ENCODE measurements at regions not wholly inside any gene's neighbourhood (a gene's known extent, or its start where the extent isn't known, plus 50 kb on each side); places are given as distances from the start of the nearest gene placed in this dataset.

DNA sequence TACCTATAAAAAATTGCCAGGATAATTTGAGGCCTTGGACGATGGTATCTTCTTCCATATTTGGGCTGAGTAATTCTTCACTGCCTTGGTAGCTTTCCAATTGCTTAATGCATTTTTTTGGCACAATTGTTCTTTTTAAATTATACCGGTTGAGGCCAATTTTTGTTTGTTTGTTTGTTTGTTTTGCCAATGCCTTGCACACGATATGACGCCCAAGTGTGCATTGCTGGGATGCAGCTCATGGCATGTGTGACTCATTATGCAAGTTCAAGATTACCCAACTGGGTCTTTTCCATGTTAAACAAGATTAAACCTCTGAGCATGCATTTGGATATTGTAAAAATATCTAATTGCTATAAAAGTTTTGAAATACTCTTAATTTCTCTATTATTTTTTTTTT lies 71.1 kb upstream of the KCNIP4 start:
- no peak overlapping the region for H3K27ac ChIP-seq (ENCODE audit: low read depth, low read length)
- H3K4me3 ChIP-seq (ENCODE audit: low read depth in 1 of 5, low read length in 5 of 5) = no peak overlapping the region
- no peaks in the 10 kb centered on the region for H3K27me3 ChIP-seq (ENCODE audit: control insufficient read depth in 5 of 5, insufficient read depth in 4 of 5, low read length in 5 of 5)
- H3K4me1 ChIP-seq (ENCODE audit: control insufficient read depth in 5 of 5, insufficient read depth in 5 of 5, low read length in 5 of 5) = no peaks in the 10 kb centered on the region
- H3K9ac ChIP-seq (ENCODE audit: low read length in 5 of 5) = no peak overlapping the region
- no peaks in the 10 kb centered on the region for H3K9me3 ChIP-seq (ENCODE audit: control insufficient read depth in 5 of 5, low read length in 5 of 5)
- no peaks in the 10 kb centered on the region for H3K36me3 ChIP-seq (ENCODE audit: control insufficient read depth in 5 of 5, insufficient read depth in 5 of 5, low read length in 5 of 5)

DNA sequence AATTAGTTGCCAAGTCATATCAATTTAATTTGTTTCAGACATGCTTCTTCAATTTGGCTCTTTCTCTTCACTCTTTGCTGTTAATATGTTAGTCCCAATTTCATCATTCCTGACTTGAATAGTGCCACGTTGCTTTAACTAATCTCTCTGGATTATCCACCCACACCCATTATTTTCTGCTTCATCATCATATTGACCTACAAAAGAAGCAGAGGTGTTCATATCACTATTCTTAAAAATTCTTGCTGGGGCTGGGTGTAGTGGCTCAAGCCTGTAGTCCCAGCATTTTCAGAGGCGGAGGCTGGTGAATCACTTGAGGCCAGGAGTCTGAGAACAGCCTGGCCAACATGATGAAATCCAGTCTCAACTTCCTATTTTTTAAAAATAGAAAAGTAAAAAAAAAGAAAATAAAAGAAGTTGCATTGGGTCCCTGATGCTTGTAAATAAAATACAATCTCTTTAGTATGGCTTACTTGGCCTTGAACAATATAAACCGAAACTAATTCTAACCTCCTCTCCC lies 65.7 kb upstream of the KCNIP4 start:
- Histone ChIP-seq H3K27ac (ENCODE audit: low read depth, low read length) (no peak overlapping the region), H3K9ac (ENCODE audit: low read length in 5 of 5) (no peak overlapping the region), H3K4me3 (ENCODE audit: low read depth in 1 of 5, low read length in 5 of 5) (no peak overlapping the region), H3K27me3 (ENCODE audit: control insufficient read depth in 5 of 5, insufficient read depth in 4 of 5, low read length in 5 of 5) (no peaks in the 10 kb centered on the region), H3K4me1 (ENCODE audit: control insufficient read depth in 5 of 5, insufficient read depth in 5 of 5, low read length in 5 of 5) (no peaks in the 10 kb centered on the region), H3K9me3 (ENCODE audit: control insufficient read depth in 5 of 5, low read length in 5 of 5) (no peaks in the 10 kb centered on the region), H3K36me3 (ENCODE audit: control insufficient read depth in 5 of 5, insufficient read depth in 5 of 5, low read length in 5 of 5) (no peaks in the 10 kb centered on the region)

DNA sequence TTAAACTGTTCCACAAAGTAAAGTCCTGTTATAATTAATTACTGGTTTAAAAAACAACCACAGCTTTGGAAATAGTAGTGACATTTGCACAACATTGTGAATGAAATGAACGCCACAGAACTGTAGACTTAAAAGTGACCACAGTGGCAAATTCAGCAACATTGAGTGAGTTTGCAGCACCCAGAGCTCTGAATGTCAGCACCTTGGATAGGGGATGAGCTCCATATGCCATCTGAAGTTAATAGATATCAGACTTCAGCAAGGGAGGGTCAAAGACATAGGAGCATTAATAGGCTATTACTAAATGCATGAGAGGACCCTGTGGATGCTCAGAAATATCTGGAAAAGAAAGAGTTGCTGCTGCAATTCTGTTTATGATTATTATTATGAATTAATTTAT lies 55.3 kb upstream of the KCNIP4 start:
- Histone ChIP-seq H3K4me1 (ENCODE audit: control insufficient read depth in 5 of 5, insufficient read depth in 5 of 5, low read length in 5 of 5) (no peaks in the 10 kb centered on the region), H3K27me3 (ENCODE audit: control insufficient read depth in 5 of 5, insufficient read depth in 4 of 5, low read length in 5 of 5) (no peaks in the 10 kb centered on the region), H3K9ac (ENCODE audit: low read length in 5 of 5) (no peak overlapping the region), H3K27ac (ENCODE audit: low read depth, low read length) (no peak overlapping the region), H3K4me3 (ENCODE audit: low read depth in 1 of 5, low read length in 5 of 5) (no peak overlapping the region), H3K9me3 (ENCODE audit: control insufficient read depth in 5 of 5, low read length in 5 of 5) (peaks cover 0 to 4% (median 0%) of the 10 kb centered on the region in 5 donors), H3K36me3 (ENCODE audit: control insufficient read depth in 5 of 5, insufficient read depth in 5 of 5, low read length in 5 of 5) (no peaks in the 10 kb centered on the region)

Data from subcutaneous abdominal adipose tissue (tissue), 5 donors.